OCI-LY7 (cell line): ENCODE measurements at regions not wholly inside any gene's neighbourhood (a gene's known extent, or its start where the extent isn't known, plus 50 kb on each side); places are given as distances from the start of the nearest gene placed in this dataset.

Source experiments
- CTCF ChIP-seq: fragments of 200-600 bp; sonication (generic); conservative IDR thresholded peaks from 2 replicates; pipeline ENCODE4 v1.5.1; 2014; ENCODE audit warnings: mild to moderate bottlenecking, antibody characterized with exemption, low read length, moderate library complexity, mixed read lengths
- EZH2phosphoT487 ChIP-seq: fragments of 200-600 bp; sonication (generic); IDR thresholded peaks from 2 replicates; pipeline ENCODE4 v1.6.1; 2018; ENCODE audit warnings: low read depth, borderline replicate concordance, mild to moderate bottlenecking, mixed run types, antibody characterized with exemption, low read length, moderate library complexity, mixed read lengths

- TF ChIP-seq CTCF (no peak), EZH2phosphoT487 (no peak)
These were observed 70.8 kb upstream of the PMFBP1 start for GRCh38 chr16:72242757-72243156.
